ENCODE measurements at regions not wholly inside any gene's neighbourhood (a gene's known extent, or its start where the extent isn't known, plus 50 kb on each side); places are given as distances from the start of the nearest gene placed in this dataset.
A peak's percentile ranks its signal among the peaks of the same experiment; 100 is the strongest.

DNA sequence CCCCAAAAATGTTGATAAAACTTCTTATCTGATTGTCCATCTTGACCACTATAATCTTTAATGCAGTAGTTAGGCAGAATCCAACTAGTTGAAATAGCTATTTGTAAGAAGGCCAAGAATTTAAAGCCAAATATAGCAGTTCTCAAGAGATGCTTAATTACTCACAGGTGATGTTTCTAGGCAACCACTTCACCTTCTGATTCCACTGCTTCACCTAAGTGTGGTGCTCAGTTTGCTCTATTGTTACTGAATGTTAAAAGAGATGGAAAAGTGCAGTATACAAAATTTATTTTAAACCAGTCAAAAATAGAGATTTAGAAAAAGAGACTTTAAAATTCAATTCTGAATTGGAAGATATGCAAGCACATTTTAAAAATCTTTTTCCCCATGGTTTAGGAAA, 539.4 kb downstream of the ZNF804A start:
- no peak overlapping the region for H3K27ac ChIP-seq
- H3K27me3 ChIP-seq: no peaks in the 10 kb centered on the region
- DNase-seq: no peak
- TF ChIP-seq, protein P1, sequence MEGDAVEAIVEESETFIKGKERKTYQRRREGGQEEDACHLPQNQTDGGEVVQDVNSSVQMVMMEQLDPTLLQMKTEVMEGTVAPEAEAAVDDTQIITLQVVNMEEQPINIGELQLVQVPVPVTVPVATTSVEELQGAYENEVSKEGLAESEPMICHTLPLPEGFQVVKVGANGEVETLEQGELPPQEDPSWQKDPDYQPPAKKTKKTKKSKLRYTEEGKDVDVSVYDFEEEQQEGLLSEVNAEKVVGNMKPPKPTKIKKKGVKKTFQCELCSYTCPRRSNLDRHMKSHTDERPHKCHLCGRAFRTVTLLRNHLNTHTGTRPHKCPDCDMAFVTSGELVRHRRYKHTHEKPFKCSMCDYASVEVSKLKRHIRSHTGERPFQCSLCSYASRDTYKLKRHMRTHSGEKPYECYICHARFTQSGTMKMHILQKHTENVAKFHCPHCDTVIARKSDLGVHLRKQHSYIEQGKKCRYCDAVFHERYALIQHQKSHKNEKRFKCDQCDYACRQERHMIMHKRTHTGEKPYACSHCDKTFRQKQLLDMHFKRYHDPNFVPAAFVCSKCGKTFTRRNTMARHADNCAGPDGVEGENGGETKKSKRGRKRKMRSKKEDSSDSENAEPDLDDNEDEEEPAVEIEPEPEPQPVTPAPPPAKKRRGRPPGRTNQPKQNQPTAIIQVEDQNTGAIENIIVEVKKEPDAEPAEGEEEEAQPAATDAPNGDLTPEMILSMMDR (IDR thresholded peaks at IDR 0.05): no peak
- no peak for TF ChIP-seq POLR2A (IDR thresholded peaks at IDR 0.05)
- H3K9me3 ChIP-seq: no peaks in the 10 kb centered on the region
- no peaks in the 10 kb centered on the region for H3K36me3 ChIP-seq
- H3K4me3 ChIP-seq: no peak overlapping the region
- no peak for ATAC-seq
- no peaks in the 10 kb centered on the region for H3K4me1 ChIP-seq
- intact Hi-C loops (cut with DNase I): no loop called here

DNA sequence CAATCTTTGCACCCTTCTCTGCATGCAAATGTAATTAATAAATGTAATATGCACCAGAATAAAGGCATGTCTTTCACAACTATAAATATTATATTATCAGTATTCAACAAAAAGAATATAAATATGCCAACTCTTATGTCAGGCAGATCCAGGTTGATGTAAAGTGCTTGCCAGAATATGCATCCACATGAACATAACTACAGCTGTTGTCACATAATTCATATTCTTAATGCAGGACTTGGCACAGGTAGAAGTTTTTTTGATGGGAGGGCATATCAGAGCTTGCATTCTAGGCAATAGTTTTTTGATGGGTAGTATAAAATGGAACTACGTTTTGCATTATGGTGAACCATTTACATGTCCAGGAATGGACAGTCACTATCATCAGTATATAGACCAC, 544.3 kb downstream of the ZNF804A start:
- no peaks in the 10 kb centered on the region for H3K9me3 ChIP-seq
- H3K4me3 ChIP-seq: no peak overlapping the region
- H3K4me1 ChIP-seq: no peaks in the 10 kb centered on the region
- intact Hi-C loops (cut with DNase I): no loop called here
- no peaks in the 10 kb centered on the region for H3K36me3 ChIP-seq
- H3K27me3 ChIP-seq: no peaks in the 10 kb centered on the region
- H3K27ac ChIP-seq: no peak overlapping the region
- DNase-seq (no peak), ATAC-seq (no peak)
- TF ChIP-seq POLR2A (IDR thresholded peaks at IDR 0.05): no peak
- TF ChIP-seq, protein P1 (IDR thresholded peaks at IDR 0.05): no peak
- 21% methylated on average over 1 of the region's 1 CpG for WGBS (ENCODE audit: insufficient coverage, low coverage, low lambda C conversion rate, missing lambda C conversion rate)

DNA sequence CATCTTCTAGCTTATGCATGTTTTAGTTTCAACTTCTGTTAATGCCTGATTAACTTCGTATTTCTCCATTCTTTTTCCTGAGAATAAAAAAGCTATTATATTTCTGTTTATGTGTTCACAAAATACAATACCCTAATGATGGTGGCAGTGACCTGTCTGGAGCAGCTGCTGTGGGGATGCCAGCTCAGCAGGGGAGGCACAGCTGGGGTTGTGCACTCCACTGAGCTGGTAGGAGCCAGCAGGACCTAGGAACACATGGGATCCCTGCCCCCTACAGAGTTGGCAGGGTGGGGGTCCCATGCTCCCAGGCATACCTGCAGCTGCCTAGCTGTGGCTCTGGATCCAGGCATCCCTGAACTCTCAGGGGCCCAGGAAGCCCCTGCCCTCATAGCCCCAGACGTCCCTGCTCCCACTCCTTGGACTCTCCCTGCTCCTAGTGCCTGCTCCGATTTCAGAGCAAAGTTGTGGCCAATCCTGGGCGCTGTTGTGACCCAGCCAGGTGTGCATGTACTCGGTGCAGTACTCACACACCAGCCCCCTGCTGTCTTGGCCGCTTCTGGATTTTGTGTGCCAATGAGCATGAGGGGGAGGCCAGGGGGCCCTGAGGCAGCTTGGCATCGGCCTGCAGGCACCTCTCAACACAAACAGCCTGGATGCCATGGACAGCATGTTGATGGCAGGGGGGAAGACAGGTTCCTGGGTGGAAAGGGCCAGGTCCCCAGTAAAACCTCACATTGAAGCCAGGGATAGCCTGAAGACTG, 546.0 kb downstream of the ZNF804A start:
- Histone ChIP-seq H3K27ac (no peak overlapping the region), H3K4me3 (no peak overlapping the region), H3K4me1 (no peaks in the 10 kb centered on the region), H3K9me3 (no peaks in the 10 kb centered on the region), H3K36me3 (no peaks in the 10 kb centered on the region), H3K27me3 (no peaks in the 10 kb centered on the region)
- intact Hi-C loops (cut with DNase I): no loop called here
- ATAC-seq (peak in 2 of 4 donors; percentile 18 to 38), DNase-seq (no peak)
- WGBS (ENCODE audit: insufficient coverage, low coverage, low lambda C conversion rate, missing lambda C conversion rate): 47% methylated on average over 2 of the region's 7 CpGs
- TF ChIP-seq, protein P1 (IDR thresholded peaks at IDR 0.05): no peak
- no peak for TF ChIP-seq POLR2A (IDR thresholded peaks at IDR 0.05)

DNA sequence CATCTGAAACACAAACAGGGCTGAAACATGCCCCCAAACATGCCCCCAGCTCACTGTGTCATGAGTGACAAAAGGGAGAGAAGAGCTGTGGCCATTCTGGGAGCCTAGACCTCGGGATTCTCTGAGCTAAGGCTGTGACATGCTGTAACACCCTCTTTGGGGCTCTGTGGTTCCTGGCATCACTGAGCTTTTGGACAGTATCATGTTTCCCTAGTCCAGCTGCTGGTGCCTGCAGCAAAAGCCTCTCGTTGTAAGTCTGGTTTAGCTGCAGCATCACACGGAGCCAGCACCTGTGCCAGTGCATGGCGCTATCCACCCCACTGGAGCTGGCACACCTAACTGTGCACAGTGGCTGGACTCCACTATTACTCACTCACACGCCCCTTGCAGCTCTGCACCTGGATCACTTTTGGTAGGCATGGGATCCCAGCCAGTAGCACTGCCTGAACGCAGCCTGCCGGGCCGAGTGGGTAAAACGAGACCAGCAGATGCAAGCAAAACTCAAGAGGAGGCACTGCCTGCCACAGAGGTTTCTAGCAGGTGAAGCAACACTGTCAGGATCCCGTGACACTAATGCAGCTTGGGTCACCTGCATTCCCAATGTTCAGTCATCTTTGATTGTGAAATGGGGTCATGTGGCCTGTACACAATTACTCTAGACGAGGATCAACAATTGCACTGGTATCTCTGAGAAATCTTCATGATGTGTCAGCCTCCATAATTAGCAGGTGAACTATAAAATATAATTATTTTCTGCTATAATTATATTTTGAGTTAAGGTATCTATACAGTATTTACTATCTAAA, 547.2 kb downstream of the ZNF804A start:
- Histone ChIP-seq H3K9me3 (no peaks in the 10 kb centered on the region), H3K4me3 (no peak overlapping the region), H3K27ac (no peak overlapping the region), H3K36me3 (no peaks in the 10 kb centered on the region), H3K27me3 (no peaks in the 10 kb centered on the region), H3K4me1 (no peaks in the 10 kb centered on the region)
- ATAC-seq (no peak), DNase-seq (no peak)
- WGBS (ENCODE audit: insufficient coverage, low coverage, low lambda C conversion rate, missing lambda C conversion rate): 26% methylated on average over 2 of the region's 11 CpGs
- no peak for TF ChIP-seq POLR2A (IDR thresholded peaks at IDR 0.05)
- intact Hi-C loops (cut with DNase I): no loop called here

DNA sequence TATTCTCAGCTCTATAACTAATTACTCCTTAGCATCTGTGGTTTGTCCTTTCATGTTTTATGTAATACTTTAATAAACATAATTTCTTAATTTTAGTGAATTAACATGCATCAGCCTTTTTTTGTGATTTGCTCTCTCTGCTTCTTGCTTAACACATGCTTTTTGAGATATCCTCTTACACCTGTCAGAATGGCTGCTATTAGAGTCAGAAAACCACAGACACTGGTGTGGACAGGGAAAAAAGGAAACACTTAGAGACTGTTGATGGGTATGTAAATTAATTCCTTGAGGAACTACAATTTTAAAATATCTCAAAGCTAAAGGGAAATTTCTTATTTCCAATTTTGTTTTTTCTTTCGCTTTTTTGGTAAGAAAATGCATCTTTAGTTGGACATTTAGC, 549.0 kb downstream of the ZNF804A start:
- Histone ChIP-seq H3K36me3 (no peaks in the 10 kb centered on the region), H3K4me1 (no peaks in the 10 kb centered on the region), H3K27me3 (no peaks in the 10 kb centered on the region), H3K27ac (no peak overlapping the region), H3K9me3 (no peaks in the 10 kb centered on the region), H3K4me3 (no peak overlapping the region)
- no peak for ATAC-seq
- TF ChIP-seq, protein P1 (IDR thresholded peaks at IDR 0.05): no peak
- TF ChIP-seq POLR2A (IDR thresholded peaks at IDR 0.05): no peak
- 41% methylated on average over 1 of the region's 1 CpG for whole genome bisulfite sequencing (ENCODE audit: insufficient coverage, low coverage, low lambda C conversion rate, missing lambda C conversion rate)
- DNase-seq: no peak
- intact Hi-C loops (cut with DNase I): no loop called here
